GM12874 (cell line): ENCODE measurements at regions not wholly inside any gene's neighbourhood (a gene's known extent, or its start where the extent isn't known, plus 50 kb on each side); places are given as distances from the start of the nearest gene placed in this dataset.

Source experiments
- TF ChIP-seq, protein P1 (sequence below): IDR thresholded peaks from 2 replicates; pipeline ENCODE4 v1.5.1; 2011; ENCODE audit warnings: low read depth, mild to moderate bottlenecking, control low read depth, low read length, moderate library complexity; ENCODE audit not compliant: insufficient read depth

DNA sequence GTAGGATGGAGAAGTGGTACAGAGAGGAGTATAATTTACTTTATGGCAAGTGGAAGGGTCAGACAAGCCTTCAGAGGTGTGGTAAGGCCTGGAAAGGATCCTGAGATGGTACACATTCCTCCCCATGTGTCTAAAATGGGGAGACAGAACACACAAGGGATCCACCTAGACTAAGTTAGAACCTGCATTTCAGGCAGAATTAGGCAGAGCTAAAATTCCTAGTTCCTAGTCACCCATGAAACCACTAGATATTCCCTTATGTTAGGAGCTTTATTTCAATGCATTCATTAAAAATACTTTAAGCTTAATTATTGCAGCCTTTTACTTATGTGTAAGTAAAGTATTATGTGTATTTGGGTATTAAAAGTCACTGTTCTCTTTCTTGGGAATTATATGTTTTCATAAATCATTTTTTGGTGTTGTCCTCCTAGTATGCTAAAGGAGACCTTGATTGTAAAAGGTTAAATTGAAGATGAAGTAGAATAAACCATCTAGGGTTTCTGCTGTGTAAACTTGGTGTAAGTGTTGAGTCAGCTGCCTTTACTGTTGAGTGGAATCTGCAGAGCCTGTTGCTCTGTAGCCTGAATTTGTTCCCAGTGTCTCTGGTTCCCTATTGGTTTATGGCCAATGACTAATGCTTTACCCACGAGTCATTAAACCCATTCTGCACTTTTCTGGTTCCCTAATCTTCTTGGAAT is 423.2 kb downstream of the ATP23 start:
- TF ChIP-seq, protein P1, sequence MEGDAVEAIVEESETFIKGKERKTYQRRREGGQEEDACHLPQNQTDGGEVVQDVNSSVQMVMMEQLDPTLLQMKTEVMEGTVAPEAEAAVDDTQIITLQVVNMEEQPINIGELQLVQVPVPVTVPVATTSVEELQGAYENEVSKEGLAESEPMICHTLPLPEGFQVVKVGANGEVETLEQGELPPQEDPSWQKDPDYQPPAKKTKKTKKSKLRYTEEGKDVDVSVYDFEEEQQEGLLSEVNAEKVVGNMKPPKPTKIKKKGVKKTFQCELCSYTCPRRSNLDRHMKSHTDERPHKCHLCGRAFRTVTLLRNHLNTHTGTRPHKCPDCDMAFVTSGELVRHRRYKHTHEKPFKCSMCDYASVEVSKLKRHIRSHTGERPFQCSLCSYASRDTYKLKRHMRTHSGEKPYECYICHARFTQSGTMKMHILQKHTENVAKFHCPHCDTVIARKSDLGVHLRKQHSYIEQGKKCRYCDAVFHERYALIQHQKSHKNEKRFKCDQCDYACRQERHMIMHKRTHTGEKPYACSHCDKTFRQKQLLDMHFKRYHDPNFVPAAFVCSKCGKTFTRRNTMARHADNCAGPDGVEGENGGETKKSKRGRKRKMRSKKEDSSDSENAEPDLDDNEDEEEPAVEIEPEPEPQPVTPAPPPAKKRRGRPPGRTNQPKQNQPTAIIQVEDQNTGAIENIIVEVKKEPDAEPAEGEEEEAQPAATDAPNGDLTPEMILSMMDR: no peak

DNA sequence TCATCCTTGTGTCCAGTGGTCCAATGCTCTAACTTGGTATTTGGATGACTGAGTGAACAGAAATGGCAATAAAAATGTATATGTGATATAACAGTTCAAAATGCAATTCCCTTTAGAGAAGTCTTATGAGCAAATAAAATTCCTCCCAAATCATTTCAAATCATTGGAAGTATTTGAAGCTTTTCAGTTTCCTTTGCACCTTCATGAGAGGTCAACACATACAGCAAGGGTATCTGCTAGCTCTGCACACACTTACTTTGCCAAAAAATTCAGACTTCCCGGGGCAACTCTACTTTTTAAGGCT is 423.7 kb downstream of the ATP23 start:
- TF ChIP-seq, protein P1: no peak

DNA sequence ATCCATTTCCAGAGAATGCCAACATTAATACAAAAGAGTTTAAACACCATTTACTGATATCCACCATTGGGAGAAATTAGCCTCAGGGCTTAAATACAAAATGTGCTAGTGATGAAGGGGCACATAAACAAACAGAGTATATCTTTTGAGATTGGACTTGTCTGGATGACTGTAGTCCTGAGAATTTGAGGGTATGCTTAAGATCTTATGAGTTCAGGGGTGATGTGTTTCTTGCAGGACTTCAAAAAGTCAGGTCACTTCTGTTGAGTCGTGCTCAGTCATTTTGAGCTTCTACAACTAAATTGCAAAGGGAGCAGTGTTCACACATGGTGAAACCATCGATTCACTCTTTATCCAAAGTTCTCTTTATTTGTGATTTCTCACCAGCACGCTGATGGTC is 425.7 kb downstream of the ATP23 start:
- TF ChIP-seq, protein P1: no peak

DNA sequence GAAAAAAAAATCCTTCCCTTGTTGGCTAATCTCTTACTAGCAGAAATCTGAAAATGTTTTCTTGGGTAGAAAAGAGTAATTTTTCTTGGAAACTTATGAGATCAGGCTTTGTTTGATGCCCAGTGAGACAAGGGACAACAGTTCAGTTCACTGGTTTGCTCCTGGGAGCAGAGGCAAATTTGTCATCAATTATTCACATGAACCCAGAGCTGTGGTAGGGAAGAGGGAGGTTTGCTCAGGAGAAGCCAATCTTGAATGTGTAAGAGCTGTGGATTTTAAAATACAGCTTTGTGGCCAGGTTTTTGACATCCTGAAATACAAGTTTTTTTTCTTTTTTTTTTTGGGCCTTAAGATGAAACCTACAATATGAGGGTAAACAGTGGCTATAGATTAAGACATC is 426.6 kb downstream of the ATP23 start:
- TF ChIP-seq, protein P1: no peak

DNA sequence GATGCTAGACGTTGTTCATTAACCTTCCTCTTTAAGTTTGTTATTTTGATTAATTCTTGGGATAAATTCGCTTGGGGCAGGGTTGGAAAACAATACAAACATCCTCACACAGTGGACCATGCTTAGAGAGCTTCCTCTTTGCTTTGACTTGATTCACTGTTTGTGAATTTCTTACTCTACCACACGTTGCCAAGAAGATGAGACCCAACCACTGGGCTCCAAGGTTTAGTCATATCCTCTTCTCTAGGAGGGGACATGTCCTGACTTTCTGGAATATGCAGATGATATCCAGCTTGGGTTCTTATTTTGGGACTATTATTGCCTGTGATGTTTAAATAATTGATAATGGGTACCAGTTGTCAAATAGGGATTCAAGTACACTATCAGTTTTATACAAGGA is 428.2 kb downstream of the ATP23 start:
- TF ChIP-seq, protein P1: no peak

DNA sequence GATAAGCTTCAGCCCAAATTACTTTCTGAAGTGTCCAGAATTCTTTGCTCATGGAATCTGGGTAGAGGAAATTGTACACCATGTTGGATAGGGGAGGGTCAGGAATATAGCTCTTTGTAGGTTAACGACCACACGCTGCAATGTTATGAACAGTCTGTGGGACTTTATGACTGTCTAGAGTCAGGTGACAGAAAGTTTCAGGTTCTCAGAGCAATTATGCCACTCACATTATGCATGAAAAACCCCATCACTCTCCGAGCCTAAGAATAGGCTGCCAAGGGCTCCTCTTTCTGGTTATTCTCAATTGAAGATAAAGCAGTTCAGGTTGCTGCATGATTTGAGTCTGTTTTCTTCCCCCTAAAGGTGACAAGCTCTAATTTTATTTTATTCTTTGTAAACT is 430.9 kb downstream of the ATP23 start:
- TF ChIP-seq, protein P1: no peak

DNA sequence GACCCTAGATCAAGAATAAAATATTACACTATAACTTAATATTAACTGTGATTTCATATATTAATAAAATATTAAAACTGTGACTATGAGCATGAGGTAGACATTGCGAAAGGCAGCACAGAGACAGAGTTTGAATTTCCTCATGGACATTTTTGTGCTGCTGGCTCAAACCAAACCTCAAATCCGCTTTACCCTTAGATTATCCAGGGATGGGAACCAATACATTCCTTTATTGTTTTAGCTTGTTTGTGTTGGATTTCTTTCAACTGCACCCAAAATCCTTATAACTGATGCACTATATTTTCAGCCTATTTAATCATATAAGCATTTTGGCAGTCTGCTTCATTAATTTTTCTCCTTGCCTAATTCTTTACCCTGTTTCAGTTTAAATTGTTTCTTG is 436.7 kb downstream of the ATP23 start:
- TF ChIP-seq, protein P1: no peak

DNA sequence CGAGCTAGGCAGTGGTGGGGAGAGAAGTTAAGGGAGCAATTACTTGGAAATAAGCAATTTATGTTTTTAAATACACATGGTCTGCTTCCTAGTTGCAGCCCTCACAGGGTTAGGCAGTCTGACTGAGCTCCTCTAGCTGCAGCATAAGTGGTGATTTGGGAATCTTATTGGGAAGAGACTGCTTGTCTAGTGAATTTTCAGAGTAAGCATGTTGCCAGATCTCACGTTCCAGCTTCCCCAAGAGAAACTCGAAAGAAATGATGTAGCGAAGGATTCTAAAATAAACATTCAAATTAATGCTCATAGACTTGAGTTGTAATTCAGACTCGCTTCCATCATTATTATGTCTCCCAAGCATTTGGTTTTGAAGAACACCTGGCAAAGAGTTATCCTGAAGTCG is 440.2 kb downstream of the ATP23 start:
- TF ChIP-seq, protein P1: no peak
